B cell (primary cell): ENCODE measurements at regions not wholly inside any gene's neighbourhood (a gene's known extent, or its start where the extent isn't known, plus 50 kb on each side); places are given as distances from the start of the nearest gene placed in this dataset.

Experiments used
- ATAC-seq: fragments of 200-7000 bp; cut with Tn5 transposase; one replicate; pipeline ENCODE4 v1.10.0; 2021; ENCODE audit warnings: low read depth, mild to moderate bottlenecking, moderate number of reproducible peaks, moderate library complexity
- CTCF ChIA-PET: fragments of 350-600 bp; sonication (Branson Sonifier 250); formaldehyde crosslinking; loops from one replicate; lab custom pipeline; 2021; ENCODE audit warnings: antibody characterized with exemption, inconsistent platforms; lab: Charles Lee
- POLR2A ChIA-PET: fragments of 350-600 bp; sonication (Branson Sonifier 250); formaldehyde crosslinking; loops from one replicate; lab custom pipeline; 2021; ENCODE audit warnings: antibody characterized with exemption; lab: Charles Lee
- DNase-seq: peaks from one replicate; pipeline ENCODE4 v3.0.0; 2013
- H2AFZ ChIP-seq: 2 replicates; pipeline ENCODE4 v1.6.1; 2012; ENCODE audit warnings: mild to moderate bottlenecking, low read depth, low read length; ENCODE audit not compliant: insufficient read depth, poor library complexity, severe bottlenecking
- H3K27ac ChIP-seq, 2 donors: 1 replicate in 1 of 2; 2 replicates in 1 of 2; pipeline ENCODE4 v1.5.1; 2012 to 2013; ENCODE audit warnings: low read length in 2 of 2, mild to moderate bottlenecking in 2 of 2, moderate library complexity in 1 of 2
- H3K27me3 ChIP-seq, 4 experiments: fragments of 200-600 bp in 1 of 4; sonication (generic) in 1 of 4; replicated peaks in 1 of 4; 1 replicate in 2 of 4; 2 replicates in 2 of 4; pipeline versions ENCODE4 v1.6.1 to v1.7.0; 2013 to 2016; ENCODE audit warnings: low read length in 3 of 4, mild to moderate bottlenecking in 2 of 4, mixed read lengths in 1 of 4, moderate library complexity in 1 of 4; ENCODE audit not compliant: insufficient read depth in 4 of 4, control insufficient read depth in 3 of 4; ENCODE audit errors: control extremely low read depth in 1 of 4
- H3K36me3 ChIP-seq, 2 experiments: replicated peaks in 1 of 2; 1 replicate in 1 of 2; 2 replicates in 1 of 2; pipeline versions ENCODE4 v1.6.1 to v1.7.1; 2013; ENCODE audit warnings: low read length in 1 of 2; ENCODE audit not compliant: insufficient read depth in 2 of 2, control insufficient read depth in 1 of 2; ENCODE audit errors: control extremely low read depth in 1 of 2, extremely low read depth in 1 of 2
- H3K4me1 ChIP-seq, 2 donors: fragments of 200-600 bp in 1 of 2; sonication (generic) in 1 of 2; 1 replicate in 1 of 2; 2 replicates in 1 of 2; pipeline versions ENCODE4 v1.5.1 to v1.6.1; 2013 to 2017; ENCODE audit warnings: low read length in 2 of 2; ENCODE audit not compliant: control insufficient read depth in 2 of 2, insufficient read depth in 2 of 2
- H3K4me2 ChIP-seq: replicated peaks from 2 replicates; pipeline ENCODE3; 2012; ENCODE audit warnings: mild to moderate bottlenecking, low read depth, low read length; ENCODE audit not compliant: poor library complexity, severe bottlenecking
- H3K4me3 ChIP-seq, 5 experiments: fragments of 200-600 bp in 1 of 5; sonication (generic) in 1 of 5; 1 replicate in 3 of 5; 2 replicates in 2 of 5; pipeline versions ENCODE4 v1.5.1 to v1.7.0; 2011 to 2016; ENCODE audit warnings: low read length in 4 of 5, mild to moderate bottlenecking in 4 of 5, low read depth in 2 of 5, control low read depth in 1 of 5, moderate library complexity in 1 of 5; ENCODE audit not compliant: insufficient read depth in 1 of 5; ENCODE audit errors: control extremely low read depth in 1 of 5, extremely low read depth in 1 of 5
- H3K79me2 ChIP-seq: fragments of 200-600 bp; sonication (generic); one replicate; pipeline ENCODE4 v1.6.0; 2016; ENCODE audit warnings: low read length; ENCODE audit not compliant: control insufficient read depth, insufficient read depth
- H3K9ac ChIP-seq: fragments of 200-600 bp; sonication (generic); 2 replicates; pipeline ENCODE4 v1.6.1; 2017; ENCODE audit warnings: mild to moderate bottlenecking, low read length, moderate library complexity
- H3K9me3 ChIP-seq, 3 donors: one replicate each; pipeline versions ENCODE4 v1.6.1 to v1.7.1; 2013; ENCODE audit warnings: low read length in 2 of 3; ENCODE audit not compliant: control insufficient read depth in 2 of 3, insufficient read depth in 1 of 3; ENCODE audit errors: control extremely low read depth in 1 of 3
- H4K20me1 ChIP-seq: 2 replicates; pipeline ENCODE4 v1.6.0; 2012; ENCODE audit warnings: mild to moderate bottlenecking, low read length; ENCODE audit not compliant: insufficient read depth, control insufficient read depth, poor library complexity, severe bottlenecking
- H3K27ac Mint-ChIP-seq: one replicate; pipeline ENCODE4 v1.8.0; 2021; ENCODE audit warnings: mixed read lengths
- H3K27me3 Mint-ChIP-seq: one replicate; pipeline ENCODE4 v1.8.0; 2021; ENCODE audit warnings: mixed read lengths
- H3K4me1 Mint-ChIP-seq: one replicate; pipeline ENCODE4 v1.8.0; 2021; ENCODE audit warnings: mixed read lengths
- H3K4me3 Mint-ChIP-seq: one replicate; pipeline ENCODE4 v1.8.0; 2021; ENCODE audit warnings: mixed read lengths
- H3K9me3 Mint-ChIP-seq: one replicate; pipeline ENCODE4 v1.8.0; 2022; ENCODE audit warnings: mixed read lengths; ENCODE audit not compliant: insufficient read depth
- EZH2 ChIP-seq: IDR thresholded peaks from 2 replicates; pipeline ENCODE4 v1.6.1; 2012; ENCODE audit warnings: borderline replicate concordance, low read depth, mild to moderate bottlenecking, moderate library complexity, low read length; ENCODE audit not compliant: insufficient read depth, poor library complexity, severe bottlenecking
- WGBS: methylation state at CpG from one replicate; pipeline ENCODE4 v1.1.5; 2013; ENCODE audit warnings: missing lambda C conversion rate; ENCODE audit not compliant: insufficient coverage; 5-methylcytosine and 5-hydroxymethylcytosine counted together
- intact Hi-C: fragments of 100-400 bp; cut with micrococcal nuclease; formaldehyde crosslinking; loops from one replicate; pipeline ENCODE4 v1.10.0; 2022
- TF ChIP-seq, protein P1 (sequence below): fragments of 200-600 bp; IDR thresholded peaks from one replicate; pipeline ENCODE4 v1.8.0; 2022; ENCODE audit warnings: antibody characterized with exemption, mild to moderate bottlenecking

DNA sequence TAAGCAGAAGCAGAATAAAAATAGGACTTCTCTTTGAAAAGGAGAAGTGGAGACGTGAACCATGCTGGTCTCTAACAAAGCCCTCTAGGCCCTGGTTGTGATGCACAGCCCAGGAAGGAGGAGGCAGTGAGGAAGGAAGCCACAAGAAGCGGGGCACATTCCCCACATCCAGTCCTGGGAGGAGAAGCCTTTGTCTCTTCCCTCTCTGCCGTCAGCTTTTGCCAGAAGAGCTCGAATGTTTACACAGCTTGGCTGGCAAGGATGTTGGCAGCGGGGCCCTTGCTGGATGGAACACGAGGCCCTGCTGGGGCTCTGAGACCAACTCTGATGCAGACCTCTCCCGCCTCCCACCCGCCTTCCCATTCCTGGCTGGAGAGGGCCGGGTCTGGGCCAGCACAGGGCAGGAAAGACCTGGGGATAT is 91.3 kb downstream of the MAF start:
- ChIA-PET CTCF (no interaction called here), POLR2A (no interaction called here)
- Mint-ChIP-seq H3K4me1 (no peaks in the 10 kb centered on the region), H3K27me3 (peaks cover 4% of the 10 kb centered on the region), H3K27ac (no peak overlapping the region), H3K4me3 (no peak overlapping the region), H3K9me3 (no peaks in the 10 kb centered on the region)
- DNase-seq = no peak
- WGBS = 40% methylated on average over 9 of the region's 9 CpGs
- H3K4me3 ChIP-seq = no peak overlapping the region
- H3K4me2 ChIP-seq = no peak overlapping the region
- no peaks in the 10 kb centered on the region for H3K79me2 ChIP-seq
- no peaks in the 10 kb centered on the region for H3K4me1 ChIP-seq
- H3K9me3 ChIP-seq = no peaks in the 10 kb centered on the region
- H2AFZ ChIP-seq = no peak overlapping the region
- H3K27ac ChIP-seq = no peak overlapping the region
- no peak for ATAC-seq
- H3K27me3 ChIP-seq = peaks cover 0 to 2% (median 0%) of the 10 kb centered on the region in 4 experiments
- H4K20me1 ChIP-seq = no peaks in the 10 kb centered on the region
- H3K9ac ChIP-seq = no peak overlapping the region
- TF ChIP-seq, protein P1, sequence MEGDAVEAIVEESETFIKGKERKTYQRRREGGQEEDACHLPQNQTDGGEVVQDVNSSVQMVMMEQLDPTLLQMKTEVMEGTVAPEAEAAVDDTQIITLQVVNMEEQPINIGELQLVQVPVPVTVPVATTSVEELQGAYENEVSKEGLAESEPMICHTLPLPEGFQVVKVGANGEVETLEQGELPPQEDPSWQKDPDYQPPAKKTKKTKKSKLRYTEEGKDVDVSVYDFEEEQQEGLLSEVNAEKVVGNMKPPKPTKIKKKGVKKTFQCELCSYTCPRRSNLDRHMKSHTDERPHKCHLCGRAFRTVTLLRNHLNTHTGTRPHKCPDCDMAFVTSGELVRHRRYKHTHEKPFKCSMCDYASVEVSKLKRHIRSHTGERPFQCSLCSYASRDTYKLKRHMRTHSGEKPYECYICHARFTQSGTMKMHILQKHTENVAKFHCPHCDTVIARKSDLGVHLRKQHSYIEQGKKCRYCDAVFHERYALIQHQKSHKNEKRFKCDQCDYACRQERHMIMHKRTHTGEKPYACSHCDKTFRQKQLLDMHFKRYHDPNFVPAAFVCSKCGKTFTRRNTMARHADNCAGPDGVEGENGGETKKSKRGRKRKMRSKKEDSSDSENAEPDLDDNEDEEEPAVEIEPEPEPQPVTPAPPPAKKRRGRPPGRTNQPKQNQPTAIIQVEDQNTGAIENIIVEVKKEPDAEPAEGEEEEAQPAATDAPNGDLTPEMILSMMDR = no peak
- no peak for TF ChIP-seq EZH2
- H3K36me3 ChIP-seq = no peaks in the 10 kb centered on the region
- intact Hi-C loops = no loop called here

DNA sequence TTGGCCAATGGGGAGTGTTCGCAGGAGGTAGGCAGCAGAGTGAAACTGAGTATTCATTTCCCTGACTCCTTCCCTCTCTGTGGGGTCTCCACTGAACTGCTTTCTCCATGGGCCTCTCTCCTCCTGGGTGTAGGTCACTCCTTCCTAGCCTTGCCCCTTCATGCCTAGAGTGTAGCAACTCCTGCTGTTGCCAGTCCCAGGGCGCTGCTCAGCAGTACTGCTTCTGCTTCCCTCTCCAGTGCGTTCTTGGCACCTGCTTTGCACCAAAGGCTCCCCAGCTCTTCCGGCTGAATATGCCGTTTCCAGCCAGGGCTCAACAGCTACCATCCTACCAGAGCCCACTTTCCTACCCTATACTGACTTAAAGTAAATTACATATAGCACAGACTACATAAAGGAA is 92.2 kb downstream of the MAF start:
- TF ChIP-seq EZH2 = no peak
- TF ChIP-seq, protein P1 = no peak
- DNase-seq = no peak
- Mint-ChIP-seq H3K27ac (no peak overlapping the region), H3K27me3 (peaks cover 7% of the 10 kb centered on the region), H3K9me3 (no peaks in the 10 kb centered on the region), H3K4me3 (no peak overlapping the region), H3K4me1 (no peaks in the 10 kb centered on the region)
- WGBS = 91% methylated on average over 4 of the region's 5 CpGs
- no peaks in the 10 kb centered on the region for H3K4me1 ChIP-seq
- H2AFZ ChIP-seq = no peak overlapping the region
- no peaks in the 10 kb centered on the region for H3K36me3 ChIP-seq
- H3K4me2 ChIP-seq = no peak overlapping the region
- no peak for ATAC-seq
- H4K20me1 ChIP-seq = no peaks in the 10 kb centered on the region
- H3K4me3 ChIP-seq = no peak overlapping the region
- intact Hi-C loops = no loop called here
- ChIA-PET POLR2A (no interaction called here), CTCF (no interaction called here)
- H3K9me3 ChIP-seq = no peaks in the 10 kb centered on the region
- no peaks in the 10 kb centered on the region for H3K79me2 ChIP-seq
- H3K27ac ChIP-seq = no peak overlapping the region
- no peak overlapping the region for H3K9ac ChIP-seq
- H3K27me3 ChIP-seq = peaks cover 0 to 4% (median 0%) of the 10 kb centered on the region in 4 experiments
